DND-41 (cell line): ENCODE measurements at regions not wholly inside any gene's neighbourhood (a gene's known extent, or its start where the extent isn't known, plus 50 kb on each side); places are given as distances from the start of the nearest gene placed in this dataset.

ENCODE experiments used
- ATAC-seq: fragments of 200-7000 bp; cut with Tn5 transposase; 3 replicates; pipeline ENCODE4 v1.9.1; 2021; ENCODE audit warnings: low read depth; ENCODE audit not compliant: insufficient read depth
- DNase-seq: peaks from one replicate; pipeline ENCODE4 v3.0.0-alpha.2; 2020
- H2AFZ ChIP-seq: 2 replicates; pipeline ENCODE4 v1.6.0; 2012; ENCODE audit warnings: low read depth, low read length
- H3K27ac ChIP-seq: 2 replicates; pipeline ENCODE4 v1.5.1; 2012; ENCODE audit warnings: low read length, inconsistent platforms
- H3K27me3 ChIP-seq: fragments of 200-600 bp; sonication (generic); 2 replicates; pipeline ENCODE4 v1.6.0; 2012; ENCODE audit warnings: low read length, mild to moderate bottlenecking, inconsistent platforms; ENCODE audit not compliant: insufficient read depth, poor library complexity
- H3K36me3 ChIP-seq: 2 replicates; pipeline ENCODE4 v1.5.1; 2012; ENCODE audit warnings: low read length, inconsistent platforms; ENCODE audit not compliant: insufficient read depth
- H3K4me1 ChIP-seq: 2 replicates; pipeline ENCODE4 v1.5.1; 2012; ENCODE audit warnings: mild to moderate bottlenecking, low read length; ENCODE audit not compliant: insufficient read depth
- H3K4me2 ChIP-seq: 2 replicates; pipeline ENCODE4 v1.6.0; 2012; ENCODE audit warnings: mild to moderate bottlenecking, moderate library complexity, low read length, inconsistent platforms; ENCODE audit not compliant: insufficient read depth
- H3K4me3 ChIP-seq, 2 experiments: fragments of 200-600 bp in 1 of 2; shearing (Covaris generic) in 1 of 2; 2 replicates each; pipeline ENCODE4 v1.5.1; 2012 to 2016; ENCODE audit warnings: inconsistent platforms in 2 of 2, low read length in 2 of 2, mild to moderate bottlenecking in 2 of 2, low read depth in 1 of 2, moderate library complexity in 1 of 2
- H3K79me2 ChIP-seq: 2 replicates; pipeline ENCODE4 v1.6.0; 2012; ENCODE audit warnings: low read length, inconsistent platforms; ENCODE audit not compliant: insufficient read depth
- H3K9ac ChIP-seq: 2 replicates; pipeline ENCODE4 v1.6.0; 2012; ENCODE audit warnings: low read depth, mild to moderate bottlenecking, inconsistent platforms, low read length, moderate library complexity
- H3K9me3 ChIP-seq: 2 replicates; pipeline ENCODE4 v1.5.1; 2012; ENCODE audit warnings: low read length, moderate library complexity, mild to moderate bottlenecking, inconsistent platforms; ENCODE audit not compliant: insufficient read depth, severe bottlenecking
- H4K20me1 ChIP-seq: 2 replicates; pipeline ENCODE4 v1.6.0; 2012; ENCODE audit warnings: low read length; ENCODE audit not compliant: insufficient read depth
- CTCF ChIP-seq: IDR thresholded peaks from 2 replicates; pipeline ENCODE4 v1.5.1; 2012; ENCODE audit warnings: borderline replicate concordance, low read length, moderate library complexity, mild to moderate bottlenecking; ENCODE audit not compliant: poor library complexity, severe bottlenecking; ENCODE audit errors: extremely low read depth
- EZH2 ChIP-seq: IDR thresholded peaks from 3 replicates; pipeline ENCODE4 v1.6.1; 2012; ENCODE audit warnings: borderline replicate concordance, low read depth, mild to moderate bottlenecking, moderate library complexity, low read length, inconsistent platforms; ENCODE audit not compliant: severe bottlenecking

DNA sequence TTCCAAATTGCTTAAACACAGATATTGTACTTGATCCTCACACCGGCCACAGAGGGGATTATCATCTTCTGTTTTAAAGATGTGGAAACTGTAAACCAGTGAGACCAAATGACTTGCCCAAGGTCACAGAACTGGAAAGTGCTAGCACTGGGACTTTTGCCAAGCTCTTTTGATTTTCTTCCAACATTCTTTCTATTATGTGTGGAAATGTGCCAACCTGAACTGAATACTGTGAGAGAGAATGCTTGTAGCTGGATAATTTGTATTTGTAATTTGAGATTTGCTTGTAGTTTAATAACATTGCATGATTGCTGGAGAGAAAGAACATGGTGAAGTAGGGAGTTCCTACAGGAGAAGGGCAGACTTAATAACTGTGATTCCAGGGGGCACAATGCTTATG lies 977.9 kb upstream of the NUDT12 start:
- H3K79me2 ChIP-seq: no peaks in the 10 kb centered on the region
- H3K27me3 ChIP-seq: no peaks in the 10 kb centered on the region
- H3K9ac ChIP-seq: no peak overlapping the region
- no peaks in the 10 kb centered on the region for H3K9me3 ChIP-seq
- H3K4me1 ChIP-seq: no peaks in the 10 kb centered on the region
- H3K27ac ChIP-seq: no peak overlapping the region
- DNase-seq (no peak), ATAC-seq (no peak)
- no peak overlapping the region for H3K4me3 ChIP-seq
- TF ChIP-seq EZH2 (no peak), CTCF (no peak)
- no peaks in the 10 kb centered on the region for H4K20me1 ChIP-seq
- H3K36me3 ChIP-seq: no peaks in the 10 kb centered on the region
- H2AFZ ChIP-seq: no peak overlapping the region
- no peak overlapping the region for H3K4me2 ChIP-seq

- Histone ChIP-seq H3K27ac (no peak overlapping the region), H3K4me2 (no peak overlapping the region)
These were observed 977.2 kb upstream of the NUDT12 start for GRCh38 chr5:104539618-104540350.

DNA sequence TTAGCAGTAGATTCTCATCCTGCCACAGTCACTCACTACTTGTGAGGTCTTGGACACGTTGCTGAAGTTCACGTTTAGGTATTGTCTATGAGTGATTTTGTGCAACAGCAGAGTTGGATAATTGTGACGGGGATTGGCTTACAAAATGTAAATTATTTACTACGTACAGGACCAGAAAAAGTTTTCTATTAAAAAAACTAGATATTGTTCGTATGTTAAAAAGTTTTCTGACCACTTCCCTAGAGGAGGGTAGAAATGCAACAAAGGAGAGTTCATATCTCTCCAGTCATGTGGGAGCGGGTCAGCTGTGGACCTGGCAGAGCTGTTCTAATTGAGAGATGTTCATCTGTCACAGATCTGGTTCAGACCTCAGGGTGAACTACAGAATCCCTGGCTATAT lies 976.1 kb upstream of the NUDT12 start:
- no peaks in the 10 kb centered on the region for H3K79me2 ChIP-seq
- no peak overlapping the region for H3K4me3 ChIP-seq
- no peak overlapping the region for H2AFZ ChIP-seq
- no peaks in the 10 kb centered on the region for H3K27me3 ChIP-seq
- H3K9ac ChIP-seq: no peak overlapping the region
- DNase-seq (no peak), ATAC-seq (no peak)
- no peak overlapping the region for H3K4me2 ChIP-seq
- H3K4me1 ChIP-seq: no peaks in the 10 kb centered on the region
- no peak for TF ChIP-seq CTCF
- TF ChIP-seq EZH2: no peak
- no peak overlapping the region for H3K27ac ChIP-seq
- H4K20me1 ChIP-seq: no peaks in the 10 kb centered on the region
- H3K9me3 ChIP-seq: no peaks in the 10 kb centered on the region
- H3K36me3 ChIP-seq: no peaks in the 10 kb centered on the region

More at GRCh38 chr5:104539618-104540350, 977.2 kb upstream of the NUDT12 start:
- Histone ChIP-seq H3K4me1 (no peaks in the 10 kb centered on the region), H4K20me1 (no peaks in the 10 kb centered on the region), H3K27me3 (no peaks in the 10 kb centered on the region), H3K9me3 (no peaks in the 10 kb centered on the region), H3K36me3 (no peaks in the 10 kb centered on the region), H3K4me3 (no peak overlapping the region), H3K79me2 (no peaks in the 10 kb centered on the region), H3K9ac (no peak overlapping the region), H2AFZ (no peak overlapping the region)
- DNase-seq (no peak), ATAC-seq (no peak)
- TF ChIP-seq EZH2: no peak
- no peak for TF ChIP-seq CTCF
